HCT116 (cell line): ENCODE measurements at regions not wholly inside any gene's neighbourhood (a gene's known extent, or its start where the extent isn't known, plus 50 kb on each side); places are given as distances from the start of the nearest gene placed in this dataset.

Source experiments
- CBX3 ChIP-seq: IDR thresholded peaks from 2 replicates; pipeline ENCODE4 v1.6.1; 2012; ENCODE audit warnings: low read depth
- EZH2 ChIP-seq: fragments of 200-600 bp; sonication (generic); IDR thresholded peaks from 2 replicates; pipeline ENCODE4 v1.6.1; 2017; ENCODE audit warnings: antibody characterized with exemption, mixed run types

- TF ChIP-seq EZH2: no peak
- no peak for TF ChIP-seq CBX3
Measured at GRCh38 chr12:127893895-127894609, 372.9 kb upstream of the TMEM132C start.
